Activated naive CD8-positive, alpha-beta T cell treated with anti-CD3 and anti-CD28 coated beads, Interleukin-2, amount 50 U/mL, for 24 hours (primary cell): ENCODE measurements at regions not wholly inside any gene's neighbourhood (a gene's known extent, or its start where the extent isn't known, plus 50 kb on each side); places are given as distances from the start of the nearest gene placed in this dataset.

Experiments used
- ATAC-seq: fragments of 150-1000 bp; cut with Tn5 transposase; one replicate; pipeline ENCODE4 v1.10.0; 2021
- DNase-seq: peaks from one replicate; pipeline ENCODE4 v3.0.0; 2021
- H3K27ac Mint-ChIP-seq: one replicate; pipeline ENCODE4 v1.8.0; 2021; ENCODE audit warnings: mild to moderate bottlenecking, mixed read lengths
- H3K27me3 Mint-ChIP-seq: one replicate; pipeline ENCODE4 v1.8.0; 2021; ENCODE audit warnings: mixed read lengths
- H3K36me3 Mint-ChIP-seq: one replicate; pipeline ENCODE4 v1.8.0; 2021; ENCODE audit warnings: low read depth, mixed read lengths
- H3K4me1 Mint-ChIP-seq: one replicate; pipeline ENCODE4 v1.8.0; 2021; ENCODE audit warnings: mixed read lengths
- H3K4me3 Mint-ChIP-seq: one replicate; pipeline ENCODE4 v1.8.0; 2021; ENCODE audit warnings: mild to moderate bottlenecking, moderate library complexity, mixed read lengths
- H3K9me3 Mint-ChIP-seq: one replicate; pipeline ENCODE4 v1.8.0; 2021; ENCODE audit warnings: mixed read lengths

DNA sequence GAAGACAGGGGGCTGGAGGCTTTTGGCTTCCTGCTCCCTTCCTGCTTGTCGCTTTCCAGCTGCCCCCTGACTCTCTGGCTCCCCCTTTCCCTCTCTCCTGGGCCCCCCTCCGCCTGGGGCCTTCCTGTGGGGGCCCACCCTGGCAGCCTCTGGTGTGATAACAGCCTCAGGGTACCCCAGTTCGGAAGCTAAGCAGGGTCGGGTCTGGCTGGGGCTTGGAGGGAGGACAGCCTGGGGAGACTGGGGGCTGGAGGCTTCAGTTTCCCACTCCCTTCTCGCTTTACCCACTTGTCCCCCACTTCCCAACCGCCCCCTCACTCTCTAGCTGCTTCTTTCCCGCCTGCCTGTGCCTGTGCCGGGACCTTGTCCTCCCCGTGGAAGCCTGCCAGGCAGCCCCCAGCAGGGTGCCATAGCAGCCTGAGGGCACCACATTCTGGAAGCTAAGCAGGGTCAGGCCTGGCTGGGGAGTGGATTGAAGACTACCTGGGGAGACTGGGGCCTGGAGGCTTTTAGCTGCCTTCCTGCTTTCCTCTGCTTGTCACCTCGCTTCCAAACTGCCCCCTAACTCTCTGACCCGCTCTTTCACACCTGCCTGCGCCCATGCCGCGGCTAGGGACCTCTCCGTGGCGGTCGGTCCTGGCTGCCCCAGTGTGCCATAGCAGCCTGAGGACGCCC lies 2275.5 kb downstream of the TP53TG3F start:
- no peak overlapping the region for H3K27ac Mint-ChIP-seq
- no peak for DNase-seq
- H3K4me3 Mint-ChIP-seq = no peak overlapping the region
- ATAC-seq = no peak
- no peaks in the 10 kb centered on the region for H3K4me1 Mint-ChIP-seq
- H3K27me3 Mint-ChIP-seq = no peaks in the 10 kb centered on the region
- H3K9me3 Mint-ChIP-seq = peaks cover 61% of the 10 kb centered on the region
- H3K36me3 Mint-ChIP-seq = no peaks in the 10 kb centered on the region

DNA sequence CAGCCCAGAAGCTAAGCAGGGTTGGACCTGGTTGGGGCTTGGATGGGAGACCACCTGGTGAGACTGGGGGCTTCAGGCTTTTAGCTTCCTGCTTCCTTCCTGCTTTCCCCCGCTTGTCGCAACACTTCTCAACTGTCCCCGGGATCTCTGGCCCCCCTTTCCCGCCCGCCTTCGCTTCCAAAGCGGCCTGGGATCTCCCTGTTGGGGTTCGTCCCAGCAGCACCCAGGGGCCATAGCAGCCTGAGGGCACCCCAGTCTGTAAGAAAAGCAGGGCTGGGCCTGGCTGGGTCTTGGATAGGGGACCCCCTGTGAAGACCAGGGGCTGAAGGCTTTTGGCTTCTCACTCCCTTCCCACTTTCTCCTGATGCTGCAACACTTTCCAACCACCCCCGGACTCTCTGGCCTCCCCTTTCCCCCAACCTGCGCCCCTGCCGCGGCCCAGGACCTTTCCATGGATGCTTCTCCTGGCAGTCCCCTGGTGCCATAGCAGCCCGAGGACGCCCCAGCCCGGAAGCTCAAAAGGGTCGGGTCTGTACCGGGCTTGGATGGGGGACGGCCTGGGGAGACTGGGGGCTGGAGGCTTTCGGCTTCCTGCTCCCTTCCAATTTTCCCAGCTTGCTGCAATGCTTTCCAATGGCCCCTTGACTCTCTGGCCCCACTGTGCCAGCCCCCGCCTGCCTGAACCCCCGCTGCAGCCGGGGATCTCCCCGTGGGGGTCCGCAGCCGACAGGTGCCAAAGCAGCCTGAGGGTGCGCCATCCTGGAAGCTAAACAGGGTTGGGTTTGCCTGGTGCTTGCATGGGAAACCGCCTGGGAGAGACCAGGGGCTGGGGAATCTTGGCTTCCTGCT lies 2276.2 kb downstream of the TP53TG3F start:
- Mint-ChIP-seq H3K27me3 (no peaks in the 10 kb centered on the region), H3K9me3 (peaks cover 63% of the 10 kb centered on the region), H3K4me1 (no peaks in the 10 kb centered on the region), H3K36me3 (no peaks in the 10 kb centered on the region), H3K4me3 (no peak overlapping the region), H3K27ac (no peak overlapping the region)
- DNase-seq (no peak), ATAC-seq (no peak)

DNA sequence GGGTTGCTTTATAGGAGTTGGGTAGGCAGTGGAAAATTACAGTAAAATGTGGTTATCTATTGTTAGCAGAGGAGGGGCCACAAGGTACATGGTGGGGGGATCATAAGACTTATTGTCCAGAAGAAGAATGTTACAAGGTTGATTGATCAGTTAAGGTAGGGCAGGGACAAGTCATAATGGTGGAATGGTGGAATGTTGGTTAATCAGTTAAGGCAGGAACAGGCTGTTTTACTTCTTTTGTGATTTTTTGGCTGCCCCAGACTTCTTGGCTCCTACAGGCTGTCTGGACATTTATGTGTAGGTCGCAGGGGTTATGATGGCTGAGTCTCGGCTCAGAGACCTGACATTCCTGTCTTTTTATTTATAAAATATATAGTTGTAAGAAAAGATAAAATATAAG lies 2277.1 kb downstream of the TP53TG3F start:
- ATAC-seq (no peak), DNase-seq (no peak)
- no peaks in the 10 kb centered on the region for H3K27me3 Mint-ChIP-seq
- H3K4me1 Mint-ChIP-seq = no peaks in the 10 kb centered on the region
- H3K4me3 Mint-ChIP-seq = no peak overlapping the region
- H3K36me3 Mint-ChIP-seq = no peaks in the 10 kb centered on the region
- peaks cover 63% of the 10 kb centered on the region for H3K9me3 Mint-ChIP-seq
- no peak overlapping the region for H3K27ac Mint-ChIP-seq

DNA sequence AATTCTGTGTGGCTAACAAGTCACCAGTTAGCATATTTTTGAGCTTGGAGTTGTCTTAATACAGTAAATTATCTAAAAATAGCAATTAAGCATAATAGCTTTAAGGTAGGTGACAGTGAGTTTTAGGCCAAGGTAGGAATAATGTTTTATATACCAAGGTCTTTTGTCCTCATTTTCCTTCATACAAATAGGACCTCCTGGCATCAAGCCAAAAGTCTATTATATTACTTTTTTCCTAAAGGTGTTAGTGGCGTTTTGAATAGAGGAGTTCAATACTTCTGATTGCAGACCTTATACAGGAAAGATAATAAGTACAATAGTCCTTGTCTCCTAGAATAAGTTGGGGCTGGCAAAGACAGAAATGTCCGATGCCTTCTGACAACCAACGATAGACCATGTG lies 2277.7 kb downstream of the TP53TG3F start:
- peaks cover 65% of the 10 kb centered on the region for H3K9me3 Mint-ChIP-seq
- H3K27me3 Mint-ChIP-seq = no peaks in the 10 kb centered on the region
- H3K27ac Mint-ChIP-seq = no peak overlapping the region
- H3K4me1 Mint-ChIP-seq = no peaks in the 10 kb centered on the region
- ATAC-seq = no peak
- no peaks in the 10 kb centered on the region for H3K36me3 Mint-ChIP-seq
- DNase-seq = no peak
- no peak overlapping the region for H3K4me3 Mint-ChIP-seq

DNA sequence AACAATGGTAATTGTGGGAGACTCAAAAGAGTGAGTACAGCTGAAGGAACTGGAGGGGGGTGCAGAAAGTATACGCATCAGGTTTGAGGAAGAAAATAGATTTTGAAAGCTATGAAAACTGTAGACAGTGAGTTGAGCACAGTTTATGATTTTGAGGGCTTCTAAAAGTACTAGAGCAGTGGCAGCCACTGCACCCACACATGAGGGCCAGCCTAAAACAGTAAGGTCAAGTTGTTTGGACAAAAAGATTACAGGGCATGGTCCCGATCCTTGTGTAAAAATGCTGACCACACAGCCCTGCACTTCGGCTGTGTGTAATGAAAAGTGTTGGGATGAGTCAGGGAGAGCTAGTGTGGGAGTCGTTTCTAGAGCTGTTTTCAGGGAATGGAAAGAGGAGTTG lies 2282.1 kb downstream of the TP53TG3F start:
- Mint-ChIP-seq H3K27me3 (no peaks in the 10 kb centered on the region), H3K4me3 (no peak overlapping the region), H3K9me3 (peaks cover 76% of the 10 kb centered on the region), H3K36me3 (no peaks in the 10 kb centered on the region), H3K4me1 (no peaks in the 10 kb centered on the region), H3K27ac (no peak overlapping the region)
- no peak for DNase-seq
- no peak for ATAC-seq

DNA sequence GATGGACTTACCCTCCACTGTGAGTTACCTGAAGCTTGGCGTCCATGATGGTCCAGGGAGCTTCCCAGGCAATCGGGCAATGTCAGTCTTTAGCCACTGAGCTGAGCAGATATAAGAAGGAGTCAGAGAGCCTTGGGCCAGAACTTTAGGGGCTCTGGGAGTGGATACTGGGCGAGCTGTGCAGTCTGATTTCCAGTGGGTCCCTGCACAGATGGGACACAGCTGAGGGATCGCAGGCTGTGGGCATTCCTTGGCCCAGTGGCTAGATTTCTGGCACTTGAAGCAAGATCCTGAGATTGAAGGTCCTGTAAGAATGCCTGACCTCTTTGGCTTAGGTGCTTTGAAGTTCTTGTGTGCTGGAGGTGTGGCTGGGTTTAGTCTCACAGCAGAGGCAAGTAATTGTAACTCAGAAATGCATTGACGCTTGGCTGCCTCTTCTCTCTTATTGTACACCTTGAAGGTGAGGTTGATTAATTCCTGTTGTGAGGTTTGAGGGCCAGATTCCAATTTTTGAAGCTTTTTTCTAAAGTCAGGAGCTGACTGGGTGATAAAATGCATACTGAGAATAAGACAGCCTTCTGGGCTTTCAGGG lies 2283.8 kb downstream of the TP53TG3F start:
- H3K4me3 Mint-ChIP-seq = no peak overlapping the region
- no peaks in the 10 kb centered on the region for H3K36me3 Mint-ChIP-seq
- DNase-seq (no peak), ATAC-seq (no peak)
- H3K27me3 Mint-ChIP-seq = no peaks in the 10 kb centered on the region
- no peak overlapping the region for H3K27ac Mint-ChIP-seq
- no peaks in the 10 kb centered on the region for H3K4me1 Mint-ChIP-seq
- peaks cover 67% of the 10 kb centered on the region for H3K9me3 Mint-ChIP-seq

DNA sequence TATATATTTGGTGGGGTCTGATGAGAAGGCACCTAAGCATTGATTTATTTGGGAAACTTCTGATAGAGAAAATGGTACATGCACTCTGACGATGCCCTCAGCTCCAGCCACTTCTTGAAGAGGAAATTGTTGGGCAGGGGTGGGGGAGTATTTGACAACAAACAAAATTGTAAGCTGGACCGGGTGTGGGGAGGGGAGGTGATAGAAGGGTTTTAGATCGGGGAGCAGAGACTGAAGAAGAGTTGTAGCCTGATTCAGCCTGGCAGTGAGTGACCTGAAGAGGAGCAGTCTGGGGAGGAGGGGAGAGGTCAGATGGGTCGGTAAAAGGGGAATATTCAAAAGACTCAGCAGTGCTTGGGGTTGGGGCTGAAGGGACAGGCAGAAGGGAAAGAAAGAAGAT lies 2284.7 kb downstream of the TP53TG3F start:
- DNase-seq = no peak
- Mint-ChIP-seq H3K4me3 (no peak overlapping the region), H3K27ac (no peak overlapping the region), H3K36me3 (no peaks in the 10 kb centered on the region), H3K27me3 (no peaks in the 10 kb centered on the region), H3K9me3 (peaks cover 59% of the 10 kb centered on the region), H3K4me1 (no peaks in the 10 kb centered on the region)
- ATAC-seq = no peak

DNA sequence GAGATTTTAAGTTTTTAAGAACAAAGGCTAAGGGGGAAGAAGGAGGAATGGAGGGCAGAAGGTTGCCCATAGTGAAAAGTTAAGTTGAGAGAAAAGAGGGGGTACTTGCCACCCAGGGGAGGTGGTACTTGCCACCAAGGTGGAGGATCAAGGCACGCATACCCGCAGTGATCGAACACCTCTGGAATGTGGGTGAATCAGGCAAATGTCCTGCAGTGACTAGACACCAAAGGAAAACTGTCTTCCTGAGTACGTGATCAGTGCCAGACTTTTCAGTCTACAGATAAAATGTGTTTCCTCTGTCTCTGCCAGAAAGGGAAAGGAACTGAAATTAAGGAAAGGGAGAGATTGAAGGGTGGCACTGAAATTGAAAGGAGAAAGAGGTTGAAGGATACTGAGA lies 2285.3 kb downstream of the TP53TG3F start:
- ATAC-seq (no peak), DNase-seq (no peak)
- Mint-ChIP-seq H3K4me1 (no peaks in the 10 kb centered on the region), H3K27me3 (no peaks in the 10 kb centered on the region), H3K36me3 (no peaks in the 10 kb centered on the region), H3K4me3 (no peak overlapping the region), H3K9me3 (peaks cover 52% of the 10 kb centered on the region), H3K27ac (no peak overlapping the region)

DNA sequence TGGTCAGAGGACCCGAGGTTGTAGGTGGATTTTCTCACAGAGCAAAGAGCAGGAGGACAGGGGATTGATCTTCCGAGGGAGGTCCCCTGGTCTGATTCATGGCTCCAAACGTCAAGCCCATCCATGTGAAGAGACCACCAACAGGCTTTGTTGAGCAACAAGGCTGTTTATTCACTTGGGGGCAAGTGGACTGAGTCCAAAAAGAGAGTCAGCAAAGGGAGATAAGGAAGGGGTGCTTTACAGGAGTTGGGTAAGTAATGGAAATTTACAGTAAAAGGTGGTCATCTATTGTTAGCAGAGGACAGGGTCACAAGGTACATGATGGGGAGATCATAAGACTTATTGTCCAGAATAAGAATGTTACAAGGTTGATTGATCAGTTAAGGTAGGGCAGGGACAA lies 2285.8 kb downstream of the TP53TG3F start:
- Mint-ChIP-seq H3K4me1 (no peaks in the 10 kb centered on the region), H3K27ac (no peak overlapping the region), H3K4me3 (no peak overlapping the region), H3K27me3 (no peaks in the 10 kb centered on the region), H3K36me3 (no peaks in the 10 kb centered on the region), H3K9me3 (peaks cover 48% of the 10 kb centered on the region)
- no peak for DNase-seq
- no peak for ATAC-seq

DNA sequence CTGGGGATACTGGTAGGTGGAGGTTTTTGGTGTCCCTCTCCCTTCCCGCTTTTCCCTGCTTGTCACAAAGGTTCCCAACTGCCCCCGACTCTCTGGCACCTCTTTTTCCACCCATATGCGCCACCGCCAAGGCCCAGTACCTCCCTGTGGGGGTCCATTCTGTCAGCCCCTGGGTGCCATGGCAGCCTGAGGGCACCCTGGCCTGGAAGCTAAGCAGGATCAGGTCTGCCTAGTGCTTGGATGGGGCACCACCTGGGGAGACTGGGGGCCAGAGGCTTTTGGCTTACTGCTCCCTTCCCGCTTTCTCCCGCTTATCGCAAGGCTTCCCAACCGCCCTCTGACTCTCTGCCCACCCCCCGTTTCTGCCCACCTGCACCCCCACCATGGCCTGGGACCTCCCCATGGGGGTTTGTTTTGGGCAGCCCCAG lies 2286.4 kb downstream of the TP53TG3F start:
- H3K36me3 Mint-ChIP-seq = no peaks in the 10 kb centered on the region
- H3K4me3 Mint-ChIP-seq = no peak overlapping the region
- H3K4me1 Mint-ChIP-seq = no peaks in the 10 kb centered on the region
- H3K9me3 Mint-ChIP-seq = peaks cover 41% of the 10 kb centered on the region
- no peak overlapping the region for H3K27ac Mint-ChIP-seq
- no peaks in the 10 kb centered on the region for H3K27me3 Mint-ChIP-seq
- no peak for ATAC-seq
- DNase-seq = no peak

DNA sequence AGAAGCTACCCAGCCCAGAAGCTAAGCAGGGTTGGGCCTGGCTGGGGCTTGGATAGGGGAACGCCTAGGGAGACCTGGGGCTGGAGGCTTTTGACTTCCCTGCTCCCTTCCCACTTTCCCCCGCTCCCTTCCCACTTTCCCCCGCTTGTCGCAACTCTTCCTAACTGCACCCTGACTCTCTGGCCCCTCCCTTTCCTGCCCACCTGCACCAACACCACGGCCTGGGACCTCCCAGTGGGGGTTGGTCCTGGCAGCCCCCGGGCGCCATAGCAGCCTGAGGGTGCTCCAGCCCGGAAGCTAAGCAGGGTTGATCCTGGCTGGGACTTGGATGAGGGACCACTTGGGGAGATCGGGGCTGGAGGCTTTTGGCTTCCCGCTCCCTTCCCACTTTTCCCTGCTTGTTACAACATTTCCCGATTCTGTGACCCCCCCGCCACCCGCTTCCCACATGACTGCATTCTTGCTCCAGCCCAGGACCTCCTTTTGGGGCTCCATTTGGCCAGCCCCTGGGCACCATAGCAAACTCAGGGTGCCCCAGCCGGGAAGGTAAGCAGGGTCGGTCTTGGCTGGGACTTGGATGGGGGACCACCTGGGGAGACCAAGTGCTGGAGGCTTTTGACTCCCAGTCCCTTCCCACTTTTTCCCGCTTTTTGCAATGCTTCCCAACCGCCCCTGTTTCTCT lies 2287.0 kb downstream of the TP53TG3F start:
- Mint-ChIP-seq H3K4me1 (no peaks in the 10 kb centered on the region), H3K27ac (no peak overlapping the region), H3K9me3 (peaks cover 35% of the 10 kb centered on the region), H3K36me3 (no peaks in the 10 kb centered on the region), H3K27me3 (no peaks in the 10 kb centered on the region), H3K4me3 (no peak overlapping the region)
- ATAC-seq (no peak), DNase-seq (no peak)

DNA sequence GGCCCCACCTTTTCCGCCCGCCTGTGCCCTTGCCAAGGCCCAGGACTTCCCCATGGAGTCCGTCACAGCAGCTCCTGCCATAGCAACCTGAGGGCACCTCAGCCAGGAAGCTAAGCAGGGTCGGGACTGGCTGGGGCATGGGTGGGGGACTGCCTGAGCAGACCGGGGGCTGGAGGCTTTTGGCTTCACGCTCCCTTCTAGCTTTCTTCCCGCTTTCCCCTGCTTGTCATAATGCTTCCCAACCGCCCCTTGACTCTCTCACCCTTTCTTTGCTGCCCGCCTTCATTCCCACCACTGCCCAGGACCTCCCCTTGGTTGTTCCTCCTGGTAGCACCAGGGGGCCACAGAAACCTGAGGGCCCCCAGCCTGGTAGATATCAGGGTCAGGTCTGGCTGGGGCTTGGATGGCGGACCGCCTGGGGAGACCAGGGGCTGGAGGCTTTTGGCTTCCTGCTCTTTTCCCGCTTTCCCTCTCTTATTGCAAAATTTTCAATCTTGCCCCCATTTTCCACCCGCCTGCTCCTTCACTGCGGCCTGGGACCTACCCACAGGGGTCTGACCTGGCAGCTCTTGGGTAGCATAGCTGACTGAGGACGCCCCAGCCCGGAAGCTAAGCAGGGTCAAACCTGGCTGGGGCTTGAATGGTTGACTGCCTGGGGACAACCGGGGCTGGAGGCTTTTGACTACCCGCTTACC lies 2287.7 kb downstream of the TP53TG3F start:
- Mint-ChIP-seq H3K36me3 (no peaks in the 10 kb centered on the region), H3K4me3 (no peak overlapping the region), H3K4me1 (no peaks in the 10 kb centered on the region), H3K27me3 (no peaks in the 10 kb centered on the region), H3K27ac (no peak overlapping the region), H3K9me3 (peaks cover 28% of the 10 kb centered on the region)
- ATAC-seq = no peak
- no peak for DNase-seq

DNA sequence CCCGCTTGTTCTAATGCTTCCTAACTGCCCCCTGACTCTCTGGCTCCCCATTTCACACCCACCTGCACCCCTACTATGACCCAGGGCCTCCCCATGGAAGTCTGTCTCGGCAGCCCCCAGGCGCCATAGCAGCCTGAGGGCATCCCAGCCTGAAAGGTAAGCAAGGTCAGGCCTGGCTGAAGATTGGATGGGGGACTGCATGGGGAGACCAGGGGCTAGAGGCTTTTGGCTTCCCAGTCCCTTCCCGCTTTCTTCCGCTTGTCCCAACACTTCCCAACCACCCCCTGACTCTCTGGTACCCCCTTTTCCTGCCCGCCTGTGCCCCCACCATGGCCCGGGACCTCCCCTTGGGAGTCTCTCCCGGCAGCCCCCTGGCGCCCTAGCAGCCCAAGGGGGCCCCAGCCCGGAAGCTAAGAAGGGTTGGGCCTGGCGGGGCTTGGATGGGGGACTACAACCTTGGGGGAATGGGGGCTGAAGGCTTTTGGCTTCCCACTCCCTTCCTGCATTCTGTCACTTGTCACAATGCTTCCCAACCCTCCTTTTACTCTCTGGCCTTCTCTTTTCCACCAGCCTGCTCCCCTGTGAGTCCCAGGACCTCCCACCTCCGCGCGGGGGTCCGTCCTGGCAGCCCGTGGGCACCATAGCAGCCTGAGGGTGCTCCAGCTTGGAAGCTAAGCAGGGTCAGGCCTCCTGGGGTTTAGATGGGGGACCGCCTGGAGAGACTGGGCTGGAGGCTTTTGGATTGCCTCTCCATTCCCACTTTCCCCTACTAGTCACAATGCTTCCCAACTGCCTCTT lies 2288.4 kb downstream of the TP53TG3F start:
- no peaks in the 10 kb centered on the region for H3K36me3 Mint-ChIP-seq
- no peak overlapping the region for H3K27ac Mint-ChIP-seq
- H3K4me3 Mint-ChIP-seq = no peak overlapping the region
- no peaks in the 10 kb centered on the region for H3K4me1 Mint-ChIP-seq
- no peaks in the 10 kb centered on the region for H3K27me3 Mint-ChIP-seq
- ATAC-seq (no peak), DNase-seq (no peak)
- peaks cover 21% of the 10 kb centered on the region for H3K9me3 Mint-ChIP-seq
